GM21786 (cell line): ENCODE measurements at regions not wholly inside any gene's neighbourhood (a gene's known extent, or its start where the extent isn't known, plus 50 kb on each side); places are given as distances from the start of the nearest gene placed in this dataset.
A peak's percentile ranks its signal among the peaks of the same experiment; 100 is the strongest.

ENCODE experiments used
- ATAC-seq: cut with Tn5 transposase; IDR thresholded peaks from one replicate; pipeline ENCODE4 v1.9.1; 2021; ENCODE audit not compliant: unreplicated experiment

- ATAC-seq: no peak
Measured at GRCh38 chr5:74200560-74200959, 440.0 kb downstream of the ENC1 start.

- ATAC-seq: no peak
Measured at GRCh38 chr5:74199436-74200210, 440.9 kb downstream of the ENC1 start.

- ATAC-seq: no peak
Measured at GRCh38 chr5:74199005-74199404, 441.5 kb downstream of the ENC1 start.

DNA sequence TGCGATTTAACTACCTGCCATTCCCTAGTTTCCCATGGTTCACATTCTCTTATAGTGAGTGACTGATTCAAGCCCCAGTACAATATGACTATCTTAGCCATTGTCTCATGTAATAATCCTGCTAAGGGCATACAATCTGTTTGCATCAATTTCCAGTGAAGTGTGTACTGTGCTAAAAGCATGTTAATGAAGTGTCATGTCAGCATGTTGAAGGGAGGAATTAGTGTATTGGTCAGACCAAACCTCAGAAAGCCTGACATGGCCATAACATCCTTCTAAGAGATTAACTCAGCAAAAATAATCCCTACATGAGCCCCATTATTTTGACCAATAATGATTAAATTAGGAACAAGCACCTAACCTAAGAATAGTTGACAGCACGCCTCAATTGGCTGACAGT, 442.4 kb downstream of the ENC1 start:
- no peak for ATAC-seq

- peak; percentile 73 for ATAC-seq
Measured at GRCh38 chr5:74196233-74196632, 444.3 kb downstream of the ENC1 start.

GRCh38 chr5:74194196-74194595, 446.3 kb downstream of the ENC1 start:
- ATAC-seq: no peak

DNA sequence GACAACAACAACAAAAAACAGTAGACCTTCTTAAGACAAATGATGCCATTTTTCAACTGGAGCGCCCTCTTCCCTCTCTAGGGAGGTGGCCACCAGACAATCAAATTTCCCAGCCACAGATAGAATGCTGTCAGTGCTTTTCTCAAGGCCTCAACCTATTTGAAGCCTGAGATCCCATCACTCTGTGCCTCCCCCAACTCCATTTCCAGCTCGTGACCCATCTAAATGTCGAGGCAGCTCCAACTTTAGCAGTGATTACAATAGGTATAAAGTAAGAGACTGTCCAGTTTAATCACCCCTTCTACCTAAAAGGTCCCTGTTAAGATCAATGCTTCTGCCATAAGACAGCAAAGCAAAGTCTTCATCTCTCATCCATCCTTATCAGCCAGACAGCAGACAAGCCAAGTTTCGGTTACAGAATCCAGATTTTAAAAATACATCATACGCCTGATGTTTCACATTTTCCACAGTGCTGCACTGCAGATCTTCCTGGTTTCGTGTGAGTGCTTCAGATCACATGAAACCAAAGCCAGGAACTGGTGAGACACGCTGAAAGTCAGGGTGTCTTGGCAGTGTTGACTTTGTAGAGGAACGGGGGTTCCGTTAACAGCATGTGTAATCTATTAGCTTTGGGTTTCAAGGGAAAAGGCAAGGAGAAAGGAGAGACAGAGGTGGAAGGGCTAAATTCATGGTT, 447.8 kb downstream of the ENC1 start:
- no peak for ATAC-seq

GRCh38 chr5:74188351-74189105, 452.0 kb downstream of the ENC1 start:
- no peak for ATAC-seq

DNA sequence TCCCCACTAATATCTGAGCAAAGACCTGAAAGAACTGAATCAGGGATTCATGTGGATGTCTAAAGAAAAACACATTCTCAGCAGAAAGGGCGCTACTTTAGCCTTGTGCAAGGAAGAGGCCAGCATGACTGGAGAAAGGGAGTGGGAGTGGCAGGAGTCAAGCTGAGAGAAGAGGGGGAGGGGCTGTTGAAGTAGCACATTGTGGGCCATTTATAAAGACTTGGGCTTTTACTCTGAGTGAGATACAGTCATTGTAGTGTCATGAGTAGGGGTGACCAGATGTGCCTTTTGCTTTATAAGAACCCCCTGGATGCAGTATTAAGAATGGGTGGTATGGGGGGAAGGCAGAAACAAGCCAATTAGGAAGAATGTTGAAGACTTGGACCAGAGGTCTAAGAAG, 452.8 kb downstream of the ENC1 start:
- no peak for ATAC-seq

- no peak for ATAC-seq
Measured at GRCh38 chr5:74186356-74187315, 453.9 kb downstream of the ENC1 start.

DNA sequence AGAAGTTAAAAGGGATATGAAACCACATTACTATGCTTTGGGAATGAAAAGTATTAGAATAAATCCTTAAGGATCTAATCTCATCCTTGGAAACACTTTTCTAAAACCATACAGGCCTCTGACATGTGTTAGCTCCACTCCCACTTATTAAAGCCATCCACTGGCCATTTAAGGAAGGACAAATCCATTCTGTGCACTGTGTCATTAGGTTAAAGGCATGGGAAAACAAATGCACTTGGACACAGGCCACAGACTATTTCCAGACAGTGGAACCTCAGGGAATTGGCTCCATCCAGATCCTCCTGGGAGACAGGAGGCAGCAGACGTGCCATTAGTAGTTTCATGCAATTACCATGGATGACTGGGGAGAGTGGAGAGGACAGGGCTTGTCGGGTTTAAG, 454.9 kb downstream of the ENC1 start:
- no peak for ATAC-seq

DNA sequence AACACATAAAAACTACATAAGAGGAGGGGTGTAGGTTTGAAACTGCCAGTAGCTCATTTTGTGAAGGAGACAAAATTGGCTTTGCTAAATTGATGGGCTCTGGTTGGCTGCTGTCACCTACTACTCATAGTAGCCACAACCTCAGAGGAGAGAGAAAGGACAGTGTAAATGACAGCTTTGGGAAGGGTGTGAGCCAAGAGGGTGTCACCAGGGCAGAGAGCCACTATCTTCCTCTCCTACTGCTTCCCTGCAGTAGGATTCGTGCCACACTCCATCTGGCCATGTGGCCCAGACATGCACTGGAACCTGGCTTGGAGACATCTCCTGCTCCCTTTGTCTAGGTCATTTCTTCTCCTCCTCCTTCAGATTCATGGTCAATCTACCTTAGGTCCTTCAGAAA, 455.9 kb downstream of the ENC1 start:
- no peak for ATAC-seq

DNA sequence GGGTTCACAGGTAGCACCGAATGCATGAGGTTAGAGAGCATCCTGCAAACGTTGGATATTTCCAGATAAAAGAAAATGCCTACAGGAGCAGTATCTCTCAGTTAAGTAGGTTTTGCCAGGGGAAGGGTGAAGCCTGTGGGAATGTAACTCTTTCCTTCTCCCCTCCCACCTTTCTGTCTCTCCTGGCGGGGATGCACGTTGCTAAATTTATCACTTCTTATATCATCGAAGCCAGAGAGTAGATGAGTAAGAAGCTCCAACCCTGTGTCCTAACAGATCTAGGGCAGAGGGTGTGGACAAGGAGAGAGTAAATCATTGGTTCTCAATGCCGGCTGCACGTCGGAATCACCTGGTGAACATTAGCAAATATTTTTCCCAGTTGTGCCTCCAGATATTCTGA, 457.5 kb downstream of the ENC1 start:
- no peak for ATAC-seq

DNA sequence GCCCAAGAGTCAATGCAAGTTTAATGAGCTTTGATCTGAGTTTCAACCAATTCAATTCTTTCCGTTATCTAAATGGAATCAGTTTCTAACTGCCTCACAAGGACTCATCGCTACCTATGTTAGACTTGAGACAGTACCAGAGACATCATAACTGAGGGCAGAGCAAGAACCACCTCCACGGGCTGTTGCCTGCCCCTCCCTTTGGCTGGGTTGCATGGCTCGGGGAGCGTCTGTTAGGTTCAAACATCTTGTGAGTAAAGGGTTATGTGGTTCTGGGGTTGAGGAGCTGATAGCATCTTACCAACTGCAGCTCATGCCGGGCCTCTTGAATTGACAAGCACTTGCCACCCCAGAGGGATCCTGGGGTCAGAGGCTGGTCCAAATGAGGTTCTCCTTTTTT, 457.9 kb downstream of the ENC1 start:
- no peak for ATAC-seq

DNA sequence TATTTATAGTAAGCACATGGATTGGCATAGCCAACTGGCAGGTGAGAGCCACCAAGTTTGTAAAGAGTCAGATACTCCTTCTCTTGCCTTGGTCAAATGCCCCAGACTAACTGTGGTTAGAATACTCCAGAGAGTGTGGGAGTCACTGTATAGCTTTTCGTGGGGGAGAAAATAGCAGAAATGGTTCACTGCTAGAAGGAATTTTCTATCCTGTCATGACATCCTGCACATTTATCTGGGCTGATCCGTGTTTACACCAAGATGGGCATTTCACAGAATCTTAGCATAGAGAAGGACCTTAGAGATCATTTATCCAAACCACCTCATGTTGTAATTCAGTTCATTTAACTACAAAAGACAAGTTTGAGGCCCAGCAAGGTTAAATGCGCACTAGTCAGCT, 460.8 kb downstream of the ENC1 start:
- ATAC-seq: no peak

GRCh38 chr5:74179179-74179578, 461.3 kb downstream of the ENC1 start:
- ATAC-seq: no peak

DNA sequence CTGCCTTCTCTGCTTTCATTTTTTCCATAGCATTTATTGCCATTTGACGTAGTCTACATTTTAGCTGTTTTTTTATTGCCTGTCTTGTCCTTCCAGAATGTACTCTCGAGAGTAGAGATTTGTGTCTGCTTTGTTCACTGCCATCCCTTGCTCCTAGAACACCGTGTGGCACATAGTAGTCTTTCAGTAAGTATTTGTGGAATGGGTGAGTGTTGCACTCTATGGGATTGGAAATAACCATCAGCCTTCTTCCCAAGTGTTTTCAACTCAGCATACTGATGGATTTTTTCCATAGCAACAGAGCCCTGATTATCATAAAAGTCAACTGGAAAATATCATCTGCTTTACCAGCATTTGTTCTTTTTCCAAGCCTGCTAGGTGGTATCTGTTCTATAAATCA, 462.6 kb downstream of the ENC1 start:
- no peak for ATAC-seq

DNA sequence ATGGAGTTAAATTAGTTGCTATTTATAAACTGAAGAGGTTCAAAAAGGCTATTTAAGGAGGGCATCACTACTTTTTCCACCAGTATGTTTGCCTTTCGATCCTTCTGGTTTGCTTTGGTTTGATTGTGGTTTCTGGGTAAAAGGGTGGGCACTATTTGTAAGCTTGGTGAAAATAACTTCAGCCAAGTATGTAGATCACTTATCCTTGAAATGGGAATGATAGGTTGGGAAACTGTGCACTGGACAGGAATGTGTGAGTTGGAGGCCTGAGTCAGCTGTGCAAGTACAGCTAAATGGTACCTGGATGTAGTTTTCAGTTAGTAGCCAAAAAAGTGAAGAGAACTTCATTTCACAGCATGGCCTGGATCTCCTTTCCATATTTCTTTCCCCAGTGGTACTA, 466.2 kb downstream of the ENC1 start:
- no peak for ATAC-seq

DNA sequence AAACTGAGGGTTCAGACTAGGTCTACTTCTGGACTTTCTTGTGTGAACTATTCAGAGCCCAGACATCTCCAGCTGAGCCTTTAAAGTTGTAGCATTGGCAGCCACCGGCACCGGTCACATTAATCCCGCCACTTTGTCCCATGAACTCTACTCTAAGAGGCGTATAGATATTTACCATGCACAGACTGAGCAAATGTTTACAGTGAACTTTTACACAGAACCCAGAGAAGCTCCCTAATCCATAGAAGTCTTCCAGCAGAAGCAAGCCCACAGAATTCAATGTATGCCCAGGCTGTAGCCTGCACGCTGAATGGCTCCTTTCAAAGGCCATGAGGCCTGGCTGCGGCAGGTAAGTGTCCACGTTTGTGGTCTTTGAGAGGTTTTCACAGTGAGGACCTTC, 466.9 kb downstream of the ENC1 start:
- no peak for ATAC-seq

- no peak for ATAC-seq
Measured at GRCh38 chr5:74173241-74173640, 467.3 kb downstream of the ENC1 start.

DNA sequence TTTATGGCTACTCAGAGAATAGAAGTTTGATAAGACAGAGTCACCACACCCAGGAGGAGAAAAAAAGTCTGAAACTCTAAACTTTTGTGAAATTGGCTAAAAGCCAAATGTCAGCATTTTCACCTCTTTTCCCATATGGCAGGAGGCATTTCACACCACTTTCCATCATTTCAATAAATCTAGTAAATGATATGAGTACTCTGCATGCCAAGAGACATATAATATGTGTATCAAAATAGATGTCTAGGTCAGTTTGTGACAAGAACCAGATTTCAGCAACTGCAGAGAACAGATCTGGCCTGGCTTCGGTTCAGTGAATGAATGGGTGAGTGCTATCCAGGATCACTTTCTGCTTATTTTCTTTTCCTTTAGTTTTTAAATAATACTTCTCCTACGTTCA, 470.8 kb downstream of the ENC1 start:
- ATAC-seq: no peak
